ENCODE measurements at regions not wholly inside any gene's neighbourhood (a gene's known extent, or its start where the extent isn't known, plus 50 kb on each side); places are given as distances from the start of the nearest gene placed in this dataset.

DNA sequence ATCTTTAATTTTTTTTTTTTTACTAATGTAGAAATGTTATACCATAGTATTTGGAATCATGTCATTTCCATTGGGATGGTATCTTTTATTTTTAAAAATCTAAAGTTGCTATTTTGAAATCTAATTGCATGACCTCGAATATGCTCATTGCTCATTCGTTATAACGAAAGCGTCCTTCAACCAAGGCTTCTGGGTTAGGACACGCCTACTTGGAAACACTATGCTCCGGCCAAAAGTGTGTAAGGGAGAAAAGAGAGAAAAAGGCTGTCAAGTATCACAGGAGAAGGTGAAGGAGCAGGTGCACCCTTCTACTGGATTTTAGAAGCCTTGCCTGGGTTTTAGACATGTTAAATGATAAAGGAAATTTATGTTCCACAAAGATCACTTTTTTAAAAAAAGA lies 465.9 kb upstream of the ID2 start:
- Histone ChIP-seq H3K36me3 (ENCODE audit: control insufficient read depth, insufficient read depth, low read length) (no peaks in the 10 kb centered on the region), H3K4me3 (replicated peaks; ENCODE audit: low read depth, low read length) (no peak overlapping the region), H3K27me3 (replicated peaks; ENCODE audit: control insufficient read depth, insufficient read depth, low read length) (no peaks in the 10 kb centered on the region; the same call in 1 of the 2 replicates)
- TF ChIP-seq CTCF (IDR thresholded peaks at IDR 0.05; ENCODE audit: insufficient read depth, low read length, poor library complexity, severe bottlenecking) = no peak
- no peak for DNase-seq (ENCODE audit: extremely low read depth, insufficient read length)

DNA sequence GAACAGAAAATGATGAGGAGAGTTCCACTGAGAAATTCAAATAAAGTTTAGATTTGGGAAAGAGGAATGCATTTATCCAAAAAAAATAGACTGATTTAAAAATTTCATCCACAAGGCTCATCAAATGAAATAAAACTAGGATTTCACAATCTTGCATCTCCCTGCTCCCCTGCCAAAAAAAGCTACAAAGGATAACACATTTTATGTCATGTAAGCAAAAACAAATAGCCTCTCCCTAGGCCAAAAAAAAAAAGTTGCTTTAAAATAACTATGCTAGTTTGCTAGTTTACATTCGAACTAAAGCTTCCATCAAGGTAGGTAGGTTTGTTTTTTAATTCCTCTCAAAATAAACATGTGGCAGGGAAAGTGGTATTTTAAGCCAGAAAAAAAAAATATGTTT lies 465.5 kb upstream of the ID2 start:
- Histone ChIP-seq H3K27me3 (replicated peaks; ENCODE audit: control insufficient read depth, insufficient read depth, low read length) (no peaks in the 10 kb centered on the region; the same call in 1 of the 2 replicates), H3K4me3 (replicated peaks; ENCODE audit: low read depth, low read length) (no peak overlapping the region), H3K36me3 (ENCODE audit: control insufficient read depth, insufficient read depth, low read length) (no peaks in the 10 kb centered on the region)
- no peak for DNase-seq (ENCODE audit: extremely low read depth, insufficient read length)
- no peak for TF ChIP-seq CTCF (IDR thresholded peaks at IDR 0.05; ENCODE audit: insufficient read depth, low read length, poor library complexity, severe bottlenecking)

GRCh38 chr2:8217468-8218030 lies 464.3 kb upstream of the ID2 start:
- Histone ChIP-seq H3K4me3 (replicated peaks; ENCODE audit: low read depth, low read length) (no peak overlapping the region), H3K36me3 (ENCODE audit: control insufficient read depth, insufficient read depth, low read length) (no peaks in the 10 kb centered on the region), H3K27me3 (replicated peaks; ENCODE audit: control insufficient read depth, insufficient read depth, low read length) (no peaks in the 10 kb centered on the region; the same call in 1 of the 2 replicates)
- no peak for TF ChIP-seq CTCF (IDR thresholded peaks at IDR 0.05; ENCODE audit: insufficient read depth, low read length, poor library complexity, severe bottlenecking)
- no peak for DNase-seq (ENCODE audit: extremely low read depth, insufficient read length)

- Histone ChIP-seq H3K27me3 (replicated peaks; ENCODE audit: control insufficient read depth, insufficient read depth, low read length) (no peaks in the 10 kb centered on the region; the same call in 1 of the 2 replicates), H3K36me3 (ENCODE audit: control insufficient read depth, insufficient read depth, low read length) (no peaks in the 10 kb centered on the region), H3K4me3 (replicated peaks; ENCODE audit: low read depth, low read length) (no peak overlapping the region)
- DNase-seq (ENCODE audit: extremely low read depth, insufficient read length) = no peak
- TF ChIP-seq CTCF (IDR thresholded peaks at IDR 0.05; ENCODE audit: insufficient read depth, low read length, poor library complexity, severe bottlenecking) = no peak
Observed at GRCh38 chr2:8219096-8219495, 462.8 kb upstream of the ID2 start.

DNA sequence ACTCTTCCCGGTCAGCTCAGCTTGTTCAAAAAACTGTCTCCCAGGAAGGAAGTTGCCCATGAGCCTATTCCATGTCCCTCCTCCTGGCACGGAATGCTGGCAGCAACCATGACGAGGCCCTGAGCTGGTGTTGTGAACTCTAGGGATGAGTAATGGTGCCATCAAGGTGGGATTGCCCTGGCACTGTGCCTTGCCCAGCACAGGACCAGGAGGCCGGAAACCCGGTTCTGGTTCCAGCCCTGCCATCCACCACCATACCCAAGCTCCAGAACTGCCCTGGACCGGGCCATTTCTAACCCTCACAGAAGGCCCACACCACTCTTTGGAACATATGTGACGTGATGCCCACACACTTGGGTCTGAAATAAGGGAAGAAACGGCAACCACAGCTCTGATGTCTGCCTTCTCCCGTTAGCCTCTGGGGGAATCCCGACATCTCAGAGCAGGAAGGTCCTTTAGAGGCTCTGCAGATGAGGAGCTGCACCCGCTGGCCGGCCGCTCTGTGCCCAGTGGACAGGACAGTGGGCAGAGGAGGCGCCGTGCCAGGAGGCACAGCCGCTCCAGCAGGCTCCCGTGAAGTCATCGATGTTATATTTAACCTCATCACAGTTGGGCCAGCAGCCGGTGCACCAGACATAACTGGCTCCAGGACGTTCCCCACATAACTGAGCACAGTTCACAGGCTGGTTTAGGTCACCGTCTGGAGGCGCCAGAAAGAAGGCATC lies 462.1 kb upstream of the ID2 start:
- Histone ChIP-seq H3K4me3 (replicated peaks; ENCODE audit: low read depth, low read length) (no peak overlapping the region), H3K36me3 (ENCODE audit: control insufficient read depth, insufficient read depth, low read length) (no peaks in the 10 kb centered on the region), H3K27me3 (replicated peaks; ENCODE audit: control insufficient read depth, insufficient read depth, low read length) (no peaks in the 10 kb centered on the region; the same call in 1 of the 2 replicates)
- no peak for DNase-seq (ENCODE audit: extremely low read depth, insufficient read length)
- TF ChIP-seq CTCF (IDR thresholded peaks at IDR 0.05; ENCODE audit: insufficient read depth, low read length, poor library complexity, severe bottlenecking) = no peak
